ENCODE measurements at regions not wholly inside any gene's neighbourhood (a gene's known extent, or its start where the extent isn't known, plus 50 kb on each side); places are given as distances from the start of the nearest gene placed in this dataset.

GRCh38 chr13:73235385-73235784 lies 176.6 kb downstream of the KLF5 start:
- TF ChIP-seq, protein P1, sequence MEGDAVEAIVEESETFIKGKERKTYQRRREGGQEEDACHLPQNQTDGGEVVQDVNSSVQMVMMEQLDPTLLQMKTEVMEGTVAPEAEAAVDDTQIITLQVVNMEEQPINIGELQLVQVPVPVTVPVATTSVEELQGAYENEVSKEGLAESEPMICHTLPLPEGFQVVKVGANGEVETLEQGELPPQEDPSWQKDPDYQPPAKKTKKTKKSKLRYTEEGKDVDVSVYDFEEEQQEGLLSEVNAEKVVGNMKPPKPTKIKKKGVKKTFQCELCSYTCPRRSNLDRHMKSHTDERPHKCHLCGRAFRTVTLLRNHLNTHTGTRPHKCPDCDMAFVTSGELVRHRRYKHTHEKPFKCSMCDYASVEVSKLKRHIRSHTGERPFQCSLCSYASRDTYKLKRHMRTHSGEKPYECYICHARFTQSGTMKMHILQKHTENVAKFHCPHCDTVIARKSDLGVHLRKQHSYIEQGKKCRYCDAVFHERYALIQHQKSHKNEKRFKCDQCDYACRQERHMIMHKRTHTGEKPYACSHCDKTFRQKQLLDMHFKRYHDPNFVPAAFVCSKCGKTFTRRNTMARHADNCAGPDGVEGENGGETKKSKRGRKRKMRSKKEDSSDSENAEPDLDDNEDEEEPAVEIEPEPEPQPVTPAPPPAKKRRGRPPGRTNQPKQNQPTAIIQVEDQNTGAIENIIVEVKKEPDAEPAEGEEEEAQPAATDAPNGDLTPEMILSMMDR (IDR thresholded peaks at IDR 0.05): no peak
- WGBS, 3 donors: 30 to 43% (median 34%) methylated on average over 13 of the region's 13 CpGs
- ATAC-seq (no peak), DNase-seq (no peak)
- H3K9me3 ChIP-seq: no peaks in the 10 kb centered on the region
- peaks cover 0 to 2% (median 0%) of the 10 kb centered on the region in 3 donors for H3K27me3 ChIP-seq (ENCODE audit: insufficient read depth in 3 of 3, low read length in 2 of 3)
- no peak overlapping the region for H3K4me3 ChIP-seq
- intact Hi-C loops (cut with DNase I): no loop called here
- no peaks in the 10 kb centered on the region for H3K36me3 ChIP-seq (ENCODE audit: insufficient read depth in 1 of 2, low read depth in 1 of 2)
- H3K4me1 ChIP-seq: no peaks in the 10 kb centered on the region
- H3K27ac ChIP-seq: no peak overlapping the region

- TF ChIP-seq, protein P1 (IDR thresholded peaks at IDR 0.05): no peak
- intact Hi-C loops (cut with DNase I): no loop called here
- no peaks in the 10 kb centered on the region for H3K9me3 ChIP-seq
- H3K36me3 ChIP-seq (ENCODE audit: insufficient read depth in 1 of 2, low read depth in 1 of 2): no peaks in the 10 kb centered on the region
- no peak overlapping the region for H3K27ac ChIP-seq
- no peaks in the 10 kb centered on the region for H3K4me1 ChIP-seq
- WGBS, 3 donors: 86 to 95% (median 94%) methylated on average over 4 of the region's 4 CpGs
- H3K4me3 ChIP-seq: no peak overlapping the region
- no peak for ATAC-seq
- H3K27me3 ChIP-seq (ENCODE audit: insufficient read depth in 3 of 3, low read length in 2 of 3): peaks cover 0 to 2% (median 0%) of the 10 kb centered on the region in 3 donors
- DNase-seq: no peak
These were observed 172.7 kb downstream of the KLF5 start for GRCh38 chr13:73231471-73231870.

DNA sequence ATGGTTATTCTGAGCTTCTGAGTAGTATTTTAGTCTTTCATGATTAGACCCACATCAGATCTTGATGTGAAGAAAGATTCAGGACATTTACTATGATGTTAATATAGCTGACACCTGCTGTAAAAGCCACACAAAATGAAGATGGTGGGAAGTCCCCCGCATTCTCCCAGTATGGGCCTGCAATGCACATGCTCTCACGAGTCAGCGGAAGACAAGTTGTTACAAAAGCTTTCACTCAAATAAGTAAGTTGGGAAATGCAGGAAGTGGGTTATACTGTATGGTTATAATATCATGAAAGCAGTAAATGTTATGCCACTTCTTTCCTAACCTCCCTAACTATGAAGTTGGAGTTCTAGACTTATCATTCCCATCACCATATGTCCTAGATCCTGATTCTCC lies 171.9 kb downstream of the KLF5 start:
- no peaks in the 10 kb centered on the region for H3K9me3 ChIP-seq
- no peak overlapping the region for H3K27ac ChIP-seq
- H3K36me3 ChIP-seq (ENCODE audit: insufficient read depth in 1 of 2, low read depth in 1 of 2): no peaks in the 10 kb centered on the region
- intact Hi-C loops (cut with DNase I): no loop called here
- peaks cover 0 to 2% (median 0%) of the 10 kb centered on the region in 3 donors for H3K27me3 ChIP-seq (ENCODE audit: insufficient read depth in 3 of 3, low read length in 2 of 3)
- H3K4me1 ChIP-seq: no peaks in the 10 kb centered on the region
- TF ChIP-seq, protein P1 (IDR thresholded peaks at IDR 0.05): no peak
- ATAC-seq (no peak), DNase-seq (no peak)
- WGBS, 3 donors: 77 to 87% (median 85%) methylated on average over 3 of the region's 3 CpGs
- H3K4me3 ChIP-seq: no peak overlapping the region

GRCh38 chr13:73228546-73228945 lies 169.7 kb downstream of the KLF5 start:
- no peaks in the 10 kb centered on the region for H3K36me3 ChIP-seq (ENCODE audit: insufficient read depth in 1 of 2, low read depth in 1 of 2)

GRCh38 chr13:73225990-73226389 lies 167.2 kb downstream of the KLF5 start:
- Histone ChIP-seq H3K4me1 (no peaks in the 10 kb centered on the region), H3K9me3 (no peaks in the 10 kb centered on the region), H3K4me3 (no peak overlapping the region), H3K27me3 (ENCODE audit: insufficient read depth in 3 of 3, low read length in 2 of 3) (peaks cover 0 to 2% (median 0%) of the 10 kb centered on the region in 3 donors), H3K27ac (no peak overlapping the region), H3K36me3 (ENCODE audit: insufficient read depth in 1 of 2, low read depth in 1 of 2) (no peaks in the 10 kb centered on the region)
- WGBS, 3 donors: 94 to 99% (median 97%) methylated on average over 1 of the region's 1 CpG
- DNase-seq: no peak
- ATAC-seq: no peak
- intact Hi-C loops (cut with DNase I): no loop called here
- TF ChIP-seq, protein P1 (IDR thresholded peaks at IDR 0.05): no peak

More at GRCh38 chr13:73228546-73228945, 169.7 kb downstream of the KLF5 start:
- intact Hi-C loops (cut with DNase I): no loop called here
- Histone ChIP-seq H3K27me3 (ENCODE audit: insufficient read depth in 3 of 3, low read length in 2 of 3) (peaks cover 0 to 2% (median 0%) of the 10 kb centered on the region in 3 donors), H3K4me1 (no peaks in the 10 kb centered on the region), H3K4me3 (no peak overlapping the region), H3K27ac (no peak overlapping the region), H3K9me3 (no peaks in the 10 kb centered on the region)
- DNase-seq: no peak
- no peak for ATAC-seq
- TF ChIP-seq, protein P1 (IDR thresholded peaks at IDR 0.05): no peak
